GM21515 (cell line): ENCODE measurements at regions not wholly inside any gene's neighbourhood (a gene's known extent, or its start where the extent isn't known, plus 50 kb on each side); places are given as distances from the start of the nearest gene placed in this dataset.

Experiments used
- ATAC-seq: cut with Tn5 transposase; IDR thresholded peaks from one replicate; pipeline ENCODE4 v1.9.1; 2021; ENCODE audit not compliant: unreplicated experiment

- ATAC-seq, result no peak
These were observed 379.1 kb upstream of the CDH11 start for GRCh38 chr16:65500919-65501318.

- ATAC-seq, result no peak
These were observed 378.1 kb upstream of the CDH11 start for GRCh38 chr16:65500007-65500406.

GRCh38 chr16:65499566-65499965 is 377.7 kb upstream of the CDH11 start:
- ATAC-seq, result no peak

GRCh38 chr16:65497571-65497970 is 375.7 kb upstream of the CDH11 start:
- ATAC-seq, result no peak

- no peak for ATAC-seq
These were observed 373.2 kb upstream of the CDH11 start for GRCh38 chr16:65495106-65495505.

- no peak for ATAC-seq
These were observed 372.7 kb upstream of the CDH11 start for GRCh38 chr16:65494609-65495008.

- ATAC-seq, result no peak
These were observed 372.2 kb upstream of the CDH11 start for GRCh38 chr16:65494080-65494479.

- no peak for ATAC-seq
These were observed 368.4 kb upstream of the CDH11 start for GRCh38 chr16:65490286-65490685.

GRCh38 chr16:65489531-65490023 is 367.7 kb upstream of the CDH11 start:
- ATAC-seq, result no peak

- ATAC-seq, result no peak
These were observed 365.4 kb upstream of the CDH11 start for GRCh38 chr16:65487231-65487630.

GRCh38 chr16:65481956-65482355 is 360.1 kb upstream of the CDH11 start:
- ATAC-seq, result no peak

- ATAC-seq, result no peak
These were observed 358.6 kb upstream of the CDH11 start for GRCh38 chr16:65480281-65481091.

- ATAC-seq, result no peak
These were observed 354.6 kb upstream of the CDH11 start for GRCh38 chr16:65476448-65476955.

- ATAC-seq, result no peak
These were observed 351.8 kb upstream of the CDH11 start for GRCh38 chr16:65473699-65474098.

- no peak for ATAC-seq
These were observed 347.3 kb upstream of the CDH11 start for GRCh38 chr16:65469116-65469515.

- ATAC-seq, result no peak
These were observed 346.3 kb upstream of the CDH11 start for GRCh38 chr16:65468133-65468532.

GRCh38 chr16:65463652-65464260 is 341.9 kb upstream of the CDH11 start:
- ATAC-seq, result no peak

- no peak for ATAC-seq
These were observed 335.2 kb upstream of the CDH11 start for GRCh38 chr16:65457084-65457483.

GRCh38 chr16:65455761-65456160 is 333.9 kb upstream of the CDH11 start:
- no peak for ATAC-seq

GRCh38 chr16:65453646-65454045 is 331.8 kb upstream of the CDH11 start:
- no peak for ATAC-seq

- no peak for ATAC-seq
These were observed 327.7 kb upstream of the CDH11 start for GRCh38 chr16:65449526-65449925.

GRCh38 chr16:65446427-65446826 is 324.6 kb upstream of the CDH11 start:
- no peak for ATAC-seq
